Left ventricle myocardium inferior (tissue), 1 donor: ENCODE measurements at regions not wholly inside any gene's neighbourhood (a gene's known extent, or its start where the extent isn't known, plus 50 kb on each side); places are given as distances from the start of the nearest gene placed in this dataset.

Experiments used
- DNase-seq: peaks from one replicate; pipeline ENCODE4 v3.0.0-alpha.2; 2020
- H3K27ac ChIP-seq: fragments of 200-600 bp; replicated peaks from 2 replicates; pipeline ENCODE4 v1.8.0; 2021
- H3K27me3 ChIP-seq: fragments of 200-600 bp; 2 replicates; pipeline ENCODE4 v1.8.0; 2021; ENCODE audit warnings: low read depth
- H3K36me3 ChIP-seq: fragments of 200-600 bp; 2 replicates; pipeline ENCODE4 v1.8.0; 2021
- H3K4me1 ChIP-seq: fragments of 200-600 bp; 2 replicates; pipeline ENCODE4 v1.8.0; 2021
- H3K4me3 ChIP-seq: fragments of 200-600 bp; 2 replicates; pipeline ENCODE4 v1.8.0; 2021; ENCODE audit warnings: mild to moderate bottlenecking, moderate library complexity
- H3K9me3 ChIP-seq: fragments of 200-600 bp; replicated peaks from 2 replicates; pipeline ENCODE4 v1.8.0; 2021
- intact Hi-C: fragments of 100-400 bp; cut with micrococcal nuclease; formaldehyde crosslinking; loops from one replicate; pipeline ENCODE4 v1.11.0; 2022
- TF ChIP-seq, protein P1 (sequence below): fragments of 200-600 bp; IDR thresholded peaks from 2 replicates; pipeline ENCODE4 v1.8.0; 2021; ENCODE audit warnings: antibody characterized with exemption, mild to moderate bottlenecking, borderline replicate concordance
- donor health status: DM: no; HTN: yes; CAD: no; lungs with severe emphysema.

DNA sequence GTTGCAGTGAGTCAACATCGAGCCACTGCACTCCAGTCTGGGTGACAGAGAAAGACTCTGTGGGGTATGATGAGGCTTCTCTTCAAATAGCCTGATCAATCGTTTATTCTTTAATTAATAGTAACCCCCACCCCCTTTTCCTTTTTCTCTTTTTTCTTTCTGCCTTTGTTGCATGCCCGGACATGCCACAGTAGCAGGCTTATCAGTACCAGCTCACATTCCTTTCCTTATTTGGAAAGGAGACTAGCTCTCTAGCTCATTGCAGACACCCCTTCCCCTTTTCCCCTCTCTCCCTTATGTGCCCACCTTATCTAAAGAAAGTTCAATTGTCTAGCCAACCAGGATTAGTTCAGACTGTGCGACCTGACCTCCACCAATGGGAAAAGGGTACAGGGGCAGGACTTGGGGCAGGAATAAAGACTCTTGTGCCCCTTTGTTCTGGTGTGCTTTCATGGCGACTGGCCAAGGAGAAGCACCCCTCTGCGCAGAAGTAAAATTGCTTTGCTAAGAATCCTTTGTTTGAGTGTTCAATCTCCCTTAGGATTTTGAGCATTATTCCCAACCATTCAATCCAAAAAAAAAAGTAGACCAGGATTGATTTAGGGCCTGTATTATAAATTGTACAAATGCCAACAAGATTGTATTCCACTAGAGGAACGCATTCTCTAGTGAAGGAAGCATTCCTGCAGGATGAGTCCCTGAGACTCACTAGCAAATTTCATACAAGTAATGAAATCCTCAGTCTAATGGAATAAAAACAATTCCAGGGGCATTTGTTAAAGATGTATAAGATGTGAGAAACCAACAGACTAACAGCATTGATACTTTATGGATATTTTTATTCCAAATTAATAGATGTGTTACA is 95.8 kb upstream of the SNRPN start:
- Histone ChIP-seq H3K27ac (peak overlapping the region; percentile 57), H3K27me3 (peaks cover 14% of the 10 kb centered on the region), H3K4me3 (peak overlapping the region; percentile 6), H3K9me3 (no peaks in the 10 kb centered on the region), H3K36me3 (no peaks in the 10 kb centered on the region), H3K4me1 (no peaks in the 10 kb centered on the region)
- TF ChIP-seq, protein P1, sequence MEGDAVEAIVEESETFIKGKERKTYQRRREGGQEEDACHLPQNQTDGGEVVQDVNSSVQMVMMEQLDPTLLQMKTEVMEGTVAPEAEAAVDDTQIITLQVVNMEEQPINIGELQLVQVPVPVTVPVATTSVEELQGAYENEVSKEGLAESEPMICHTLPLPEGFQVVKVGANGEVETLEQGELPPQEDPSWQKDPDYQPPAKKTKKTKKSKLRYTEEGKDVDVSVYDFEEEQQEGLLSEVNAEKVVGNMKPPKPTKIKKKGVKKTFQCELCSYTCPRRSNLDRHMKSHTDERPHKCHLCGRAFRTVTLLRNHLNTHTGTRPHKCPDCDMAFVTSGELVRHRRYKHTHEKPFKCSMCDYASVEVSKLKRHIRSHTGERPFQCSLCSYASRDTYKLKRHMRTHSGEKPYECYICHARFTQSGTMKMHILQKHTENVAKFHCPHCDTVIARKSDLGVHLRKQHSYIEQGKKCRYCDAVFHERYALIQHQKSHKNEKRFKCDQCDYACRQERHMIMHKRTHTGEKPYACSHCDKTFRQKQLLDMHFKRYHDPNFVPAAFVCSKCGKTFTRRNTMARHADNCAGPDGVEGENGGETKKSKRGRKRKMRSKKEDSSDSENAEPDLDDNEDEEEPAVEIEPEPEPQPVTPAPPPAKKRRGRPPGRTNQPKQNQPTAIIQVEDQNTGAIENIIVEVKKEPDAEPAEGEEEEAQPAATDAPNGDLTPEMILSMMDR, result no peak
- intact Hi-C loops, result no loop called here
- no peak for DNase-seq

DNA sequence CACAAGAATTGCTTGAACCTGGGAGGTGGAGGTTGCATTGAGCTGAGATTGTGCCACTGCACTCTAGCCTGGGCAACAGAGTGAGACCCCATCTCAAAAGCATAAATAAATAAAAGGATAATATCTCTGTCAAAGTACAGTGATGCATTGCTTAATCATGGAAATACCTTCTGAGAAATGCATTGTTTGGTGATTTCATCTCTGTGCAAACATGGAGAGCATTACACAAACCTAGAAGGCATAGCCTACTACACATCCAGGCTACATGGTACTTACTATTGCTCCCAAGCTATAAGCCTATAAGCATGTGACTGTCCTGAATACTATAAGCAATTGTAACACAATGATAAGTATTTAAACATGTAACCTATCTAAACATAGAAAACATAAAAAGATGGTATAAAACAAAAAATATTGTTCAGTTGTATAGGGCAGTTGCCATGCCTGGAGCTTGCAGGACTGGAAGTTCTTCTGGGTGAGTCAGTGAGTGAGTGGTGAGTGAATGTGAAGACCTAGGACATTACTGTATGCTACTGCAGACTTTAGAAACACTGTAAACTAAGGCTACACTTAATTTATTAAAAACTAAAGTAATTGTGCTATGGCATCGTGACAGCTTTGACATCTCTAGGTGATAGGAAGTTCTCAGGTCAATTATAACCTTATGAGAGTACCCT is 93.6 kb upstream of the SNRPN start:
- Histone ChIP-seq H3K27me3 (peaks cover 14% of the 10 kb centered on the region), H3K9me3 (no peaks in the 10 kb centered on the region), H3K4me1 (no peaks in the 10 kb centered on the region), H3K36me3 (no peaks in the 10 kb centered on the region), H3K4me3 (no peak overlapping the region), H3K27ac (no peak overlapping the region)
- DNase-seq, result no peak
- intact Hi-C loops, result no loop called here
- TF ChIP-seq, protein P1, result no peak

DNA sequence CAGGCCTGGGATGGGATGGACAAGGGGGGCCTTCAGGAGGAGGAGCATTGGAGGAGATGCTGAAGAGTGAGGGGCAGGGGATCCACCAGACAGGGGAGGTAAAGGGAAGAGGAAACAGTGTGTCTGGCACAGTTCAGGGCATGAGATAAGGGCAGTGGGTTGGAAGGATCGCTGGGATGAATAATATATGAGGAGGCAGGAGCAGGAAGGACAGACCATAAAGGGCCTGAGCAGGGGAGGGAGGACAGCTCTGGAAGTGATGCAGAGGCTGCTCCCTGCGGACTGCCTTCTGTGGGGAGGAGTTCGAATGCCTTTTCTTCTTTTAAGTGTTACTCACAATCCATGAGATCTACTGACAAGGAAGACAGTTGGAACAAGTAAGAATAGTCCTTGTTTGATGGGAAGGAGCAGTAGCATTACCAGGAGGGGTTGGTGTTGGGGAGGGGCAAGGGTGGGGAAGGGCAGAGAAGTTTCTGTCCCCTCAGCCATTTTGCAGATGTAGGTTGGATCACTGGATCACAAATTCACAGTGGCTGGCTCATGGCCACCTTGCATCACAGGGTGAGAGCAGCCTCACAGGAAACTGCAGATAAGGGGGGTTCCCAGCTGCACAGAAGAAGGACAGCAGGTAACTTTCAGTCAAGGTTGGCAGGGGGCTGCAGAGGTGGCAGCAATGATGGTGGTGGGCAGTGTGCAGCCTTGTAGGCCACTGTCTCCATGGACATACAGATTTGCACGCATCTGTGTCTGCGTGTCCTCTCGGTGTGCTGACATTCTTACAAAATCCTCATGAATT is 91.9 kb upstream of the SNRPN start:
- intact Hi-C loops, result no loop called here
- DNase-seq, result no peak
- H3K9me3 ChIP-seq, result no peaks in the 10 kb centered on the region
- peaks cover 5% of the 10 kb centered on the region for H3K27me3 ChIP-seq
- H3K27ac ChIP-seq, result no peak overlapping the region
- no peaks in the 10 kb centered on the region for H3K4me1 ChIP-seq
- TF ChIP-seq, protein P1, result no peak
- H3K36me3 ChIP-seq, result no peaks in the 10 kb centered on the region
- no peak overlapping the region for H3K4me3 ChIP-seq

DNA sequence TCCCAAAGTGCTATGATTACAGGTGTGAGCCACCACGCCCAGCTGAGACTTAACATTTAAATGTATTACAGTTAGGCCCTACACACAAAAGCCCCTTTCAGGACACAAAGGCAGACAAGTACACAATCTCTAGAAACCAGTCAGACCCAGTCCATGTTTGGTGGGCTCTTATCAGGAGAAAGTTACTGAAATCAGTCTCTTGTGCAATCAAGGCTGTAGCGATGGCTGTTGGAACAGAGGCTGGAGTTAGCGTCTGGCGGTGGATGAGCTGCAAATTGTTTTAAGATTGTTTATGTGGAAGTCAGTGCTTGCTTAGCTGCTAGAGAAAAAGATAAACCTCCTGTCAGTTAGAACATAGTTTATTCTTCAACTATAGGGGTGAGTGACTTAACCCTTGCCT is 89.5 kb upstream of the SNRPN start:
- Histone ChIP-seq H3K4me1 (no peaks in the 10 kb centered on the region), H3K36me3 (no peaks in the 10 kb centered on the region), H3K9me3 (no peaks in the 10 kb centered on the region), H3K27me3 (no peaks in the 10 kb centered on the region), H3K27ac (no peak overlapping the region), H3K4me3 (no peak overlapping the region)
- intact Hi-C loops, result no loop called here
- TF ChIP-seq, protein P1, result no peak
- DNase-seq, result no peak

DNA sequence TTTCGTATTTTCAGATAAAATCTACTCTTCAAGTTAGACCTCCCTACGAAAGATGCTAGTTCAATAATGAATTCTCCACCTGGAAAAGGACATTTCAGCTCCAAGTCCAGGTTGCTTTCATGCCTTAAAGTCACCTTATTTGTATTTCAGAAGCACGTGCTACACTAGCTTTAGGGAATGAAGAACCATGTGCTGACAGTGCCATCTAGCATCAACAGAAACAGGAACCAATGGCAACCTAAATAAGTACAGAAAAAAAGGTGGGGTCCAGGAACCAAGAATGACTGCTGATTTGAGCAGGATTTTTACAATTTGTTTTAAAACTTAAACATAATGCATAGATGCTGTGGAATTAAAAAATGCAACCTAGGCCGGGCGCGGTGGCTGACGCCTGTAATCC is 77.6 kb upstream of the SNRPN start:
- no peak for DNase-seq
- Histone ChIP-seq H3K4me1 (no peaks in the 10 kb centered on the region), H3K4me3 (no peak overlapping the region), H3K36me3 (no peaks in the 10 kb centered on the region), H3K27me3 (no peaks in the 10 kb centered on the region), H3K9me3 (peaks cover 10% of the 10 kb centered on the region), H3K27ac (no peak overlapping the region)
- TF ChIP-seq, protein P1, result no peak
- intact Hi-C loops, result no loop called here
